Spinal cord (tissue), 9 donors: ENCODE measurements at regions not wholly inside any gene's neighbourhood (a gene's known extent, or its start where the extent isn't known, plus 50 kb on each side); places are given as distances from the start of the nearest gene placed in this dataset.
A peak's percentile ranks its signal among the peaks of the same experiment; 100 is the strongest.

Experiments
- DNase-seq, 6 donors: peaks; one replicate each; pipeline versions ENCODE4 v3.0.0 to v3.0.0-alpha.2; 2013 to 2015; ENCODE audit warnings: low spot score in 6 of 6, low read depth in 4 of 6
- H3K27ac ChIP-seq: one replicate; pipeline ENCODE4 v1.5.1; 2013; ENCODE audit warnings: low read depth, low read length, control low read depth
- H3K27me3 ChIP-seq: one replicate; pipeline ENCODE4 v1.6.1; 2013; ENCODE audit warnings: low read length; ENCODE audit not compliant: control insufficient read depth, insufficient read depth
- H3K36me3 ChIP-seq: one replicate; pipeline ENCODE4 v1.6.1; 2013; ENCODE audit warnings: low read length; ENCODE audit not compliant: control insufficient read depth, insufficient read depth
- H3K4me1 ChIP-seq: one replicate; pipeline ENCODE4 v1.6.1; 2013; ENCODE audit warnings: low read length; ENCODE audit not compliant: control insufficient read depth, insufficient read depth
- H3K4me3 ChIP-seq: one replicate; pipeline ENCODE4 v1.5.1; 2013; ENCODE audit warnings: low read depth, low read length, control low read depth
- H3K9me3 ChIP-seq: one replicate; pipeline ENCODE4 v1.6.1; 2013; ENCODE audit warnings: low read length; ENCODE audit not compliant: control insufficient read depth, insufficient read depth
- WGBS: methylation state at CpG from one replicate; pipeline ENCODE4 v1.1.5; 2013; ENCODE audit warnings: missing lambda C conversion rate; ENCODE audit not compliant: insufficient coverage; 5-methylcytosine and 5-hydroxymethylcytosine counted together
- donor health status: healthy.

- no peak for DNase-seq
- H3K9me3 ChIP-seq: no peaks in the 10 kb centered on the region
- WGBS: 89% methylated on average over 5 of the region's 6 CpGs
- no peak overlapping the region for H3K27ac ChIP-seq
- H3K4me1 ChIP-seq: no peaks in the 10 kb centered on the region
- H3K4me3 ChIP-seq: no peak overlapping the region
- H3K36me3 ChIP-seq: no peaks in the 10 kb centered on the region
- H3K27me3 ChIP-seq: no peaks in the 10 kb centered on the region
Measured at GRCh38 chr1:203926025-203926540, 64.7 kb downstream of the SNRPE start.

- Histone ChIP-seq H3K9me3 (no peaks in the 10 kb centered on the region), H3K4me3 (no peak overlapping the region), H3K27me3 (no peaks in the 10 kb centered on the region), H3K36me3 (no peaks in the 10 kb centered on the region), H3K4me1 (no peaks in the 10 kb centered on the region), H3K27ac (no peak overlapping the region)
- no peak for DNase-seq
- WGBS: 75% methylated on average over 1 of the region's 4 CpGs
Measured at GRCh38 chr1:203929741-203930309, 68.4 kb downstream of the SNRPE start.

DNA sequence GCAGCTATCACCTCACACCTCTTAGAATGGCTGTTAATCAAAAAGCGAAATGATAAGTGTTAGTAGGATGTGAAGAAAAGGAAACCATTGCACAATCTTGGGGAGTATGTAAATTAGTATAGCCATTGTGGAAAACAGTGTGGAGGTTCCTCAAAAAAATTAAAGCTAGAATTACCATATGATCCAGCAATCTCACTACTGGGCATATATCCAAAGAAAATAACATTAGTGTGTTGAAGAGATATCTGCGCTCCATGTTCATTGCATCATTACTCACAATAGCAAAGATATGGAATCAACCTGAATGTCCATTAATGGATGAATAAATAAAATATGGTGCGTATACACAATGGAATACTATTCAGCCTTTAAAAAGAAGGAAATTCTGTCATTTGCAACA is 68.9 kb downstream of the SNRPE start:
- no peak overlapping the region for H3K27ac ChIP-seq
- no peaks in the 10 kb centered on the region for H3K36me3 ChIP-seq
- H3K9me3 ChIP-seq: no peaks in the 10 kb centered on the region
- H3K27me3 ChIP-seq: no peaks in the 10 kb centered on the region
- no CpG with 5 or more reads among the region's 3 CpGs for WGBS
- no peak overlapping the region for H3K4me3 ChIP-seq
- H3K4me1 ChIP-seq: no peaks in the 10 kb centered on the region
- DNase-seq: no peak

DNA sequence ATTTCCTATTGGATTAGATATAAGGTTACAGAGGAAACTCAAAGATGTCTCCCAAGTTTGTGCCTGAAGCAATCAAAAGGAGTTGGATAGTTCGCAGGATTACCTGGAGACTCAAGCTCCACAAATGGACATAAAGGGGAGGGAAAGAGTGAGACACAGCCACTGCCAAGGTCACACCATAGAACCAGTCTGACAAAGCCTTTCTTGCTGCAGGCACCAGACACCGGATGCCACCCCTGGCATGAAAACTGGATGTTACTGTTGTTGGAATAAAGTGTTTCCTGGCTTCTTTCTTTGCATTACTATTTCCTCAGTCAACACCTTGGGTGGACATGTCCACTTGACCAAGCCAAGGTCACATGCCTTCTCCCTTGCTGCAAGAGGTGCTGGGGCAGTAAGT is 70.6 kb downstream of the SNRPE start:
- Histone ChIP-seq H3K4me1 (no peaks in the 10 kb centered on the region), H3K4me3 (no peak overlapping the region), H3K27me3 (no peaks in the 10 kb centered on the region), H3K9me3 (no peaks in the 10 kb centered on the region), H3K36me3 (no peaks in the 10 kb centered on the region), H3K27ac (no peak overlapping the region)
- WGBS: 100% methylated on average over 1 of the region's 2 CpGs
- DNase-seq: no peak

GRCh38 chr1:203932556-203932955 is 71.2 kb downstream of the SNRPE start:
- no peak overlapping the region for H3K27ac ChIP-seq
- H3K9me3 ChIP-seq: no peaks in the 10 kb centered on the region
- no peaks in the 10 kb centered on the region for H3K4me1 ChIP-seq
- 100% methylated on average over 1 of the region's 3 CpGs for WGBS
- H3K27me3 ChIP-seq: no peaks in the 10 kb centered on the region
- DNase-seq: no peak
- no peak overlapping the region for H3K4me3 ChIP-seq
- H3K36me3 ChIP-seq: no peaks in the 10 kb centered on the region

DNA sequence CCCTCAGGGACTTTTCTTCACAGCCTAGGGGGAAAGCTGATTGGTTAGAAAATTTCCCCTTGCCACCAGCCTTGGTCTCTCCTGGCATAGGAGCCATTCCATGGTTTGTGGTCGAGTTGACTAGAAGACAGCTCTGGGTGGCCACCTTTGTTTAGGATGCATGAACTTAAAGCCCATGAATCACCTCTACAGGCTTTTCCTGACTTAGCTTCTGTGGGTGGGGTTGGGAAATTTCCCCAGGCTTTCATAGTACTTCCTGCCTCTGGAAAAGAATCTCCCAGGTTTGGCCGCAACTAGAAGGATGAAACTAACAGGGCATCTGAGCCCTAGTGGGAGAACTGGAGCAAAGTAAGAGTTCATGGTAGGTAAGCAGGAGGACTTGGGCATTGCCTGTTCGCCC is 72.6 kb downstream of the SNRPE start:
- H3K9me3 ChIP-seq: no peaks in the 10 kb centered on the region
- H3K4me3 ChIP-seq: no peak overlapping the region
- 92% methylated on average over 1 of the region's 3 CpGs for WGBS
- no peak for DNase-seq
- no peak overlapping the region for H3K27ac ChIP-seq
- H3K27me3 ChIP-seq: no peaks in the 10 kb centered on the region
- no peaks in the 10 kb centered on the region for H3K4me1 ChIP-seq
- H3K36me3 ChIP-seq: no peaks in the 10 kb centered on the region

DNA sequence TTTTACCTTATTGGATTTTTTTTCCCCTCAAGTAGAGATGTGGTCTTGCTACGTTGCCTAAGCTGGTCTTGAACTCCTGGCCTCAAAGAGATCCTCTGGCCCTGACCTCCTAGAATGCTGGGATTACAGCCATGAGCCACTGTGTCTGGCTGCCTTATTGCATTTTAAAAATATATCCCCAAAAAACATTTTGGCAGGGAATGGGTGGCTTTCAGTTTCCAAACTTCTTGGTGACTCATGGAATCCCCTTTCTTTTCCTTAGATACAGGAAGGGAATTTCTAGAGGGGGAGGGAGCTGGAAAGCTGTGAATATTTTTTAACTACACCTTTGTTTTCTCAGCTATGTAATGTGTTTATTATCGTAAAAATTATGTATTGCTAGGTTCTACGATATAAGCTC is 73.3 kb downstream of the SNRPE start:
- no peak overlapping the region for H3K4me3 ChIP-seq
- no peaks in the 10 kb centered on the region for H3K27me3 ChIP-seq
- H3K27ac ChIP-seq: no peak overlapping the region
- no peaks in the 10 kb centered on the region for H3K9me3 ChIP-seq
- H3K4me1 ChIP-seq: no peaks in the 10 kb centered on the region
- DNase-seq: no peak
- no peaks in the 10 kb centered on the region for H3K36me3 ChIP-seq
- no CpG with 5 or more reads among the region's 3 CpGs for WGBS

DNA sequence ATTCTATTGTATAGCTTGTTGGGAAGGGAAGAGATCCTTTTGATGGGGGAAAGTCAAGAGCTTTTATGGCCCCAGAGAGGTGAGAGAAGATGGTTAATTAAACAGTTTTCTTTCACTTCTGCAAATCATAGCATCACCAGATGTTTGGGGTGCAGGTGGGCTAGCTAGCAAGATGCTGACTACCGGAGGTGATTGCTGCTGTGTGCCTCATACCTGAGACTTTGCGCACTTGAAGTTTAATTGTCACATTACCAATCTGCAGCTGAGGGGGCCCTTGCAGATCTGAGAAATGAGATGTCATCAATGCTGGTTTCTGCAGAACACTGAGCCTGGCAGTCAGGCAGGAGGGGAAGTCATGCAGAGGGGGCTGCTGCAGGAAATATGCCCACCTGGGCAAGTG is 73.9 kb downstream of the SNRPE start:
- peak in 1 of 6 donors; percentile 49 for DNase-seq
- no peaks in the 10 kb centered on the region for H3K27me3 ChIP-seq

GRCh38 chr1:203937678-203938330 is 76.4 kb downstream of the SNRPE start:
- Histone ChIP-seq H3K4me3 (no peak overlapping the region), H3K9me3 (no peaks in the 10 kb centered on the region), H3K27ac (no peak overlapping the region), H3K36me3 (no peaks in the 10 kb centered on the region), H3K4me1 (no peaks in the 10 kb centered on the region), H3K27me3 (no peaks in the 10 kb centered on the region)
- DNase-seq: peak in 1 of 6 donors; percentile 48
- WGBS: 69% methylated on average over 3 of the region's 5 CpGs

More for the DNA sequence above, 73.9 kb downstream of the SNRPE start:
- Histone ChIP-seq H3K9me3 (no peaks in the 10 kb centered on the region), H3K27ac (no peak overlapping the region), H3K4me1 (no peaks in the 10 kb centered on the region), H3K4me3 (no peak overlapping the region), H3K36me3 (no peaks in the 10 kb centered on the region)
- WGBS: 82% methylated on average over 2 of the region's 2 CpGs
